ENCODE measurements at regions not wholly inside any gene's neighbourhood (a gene's known extent, or its start where the extent isn't known, plus 50 kb on each side); places are given as distances from the start of the nearest gene placed in this dataset.

DNA sequence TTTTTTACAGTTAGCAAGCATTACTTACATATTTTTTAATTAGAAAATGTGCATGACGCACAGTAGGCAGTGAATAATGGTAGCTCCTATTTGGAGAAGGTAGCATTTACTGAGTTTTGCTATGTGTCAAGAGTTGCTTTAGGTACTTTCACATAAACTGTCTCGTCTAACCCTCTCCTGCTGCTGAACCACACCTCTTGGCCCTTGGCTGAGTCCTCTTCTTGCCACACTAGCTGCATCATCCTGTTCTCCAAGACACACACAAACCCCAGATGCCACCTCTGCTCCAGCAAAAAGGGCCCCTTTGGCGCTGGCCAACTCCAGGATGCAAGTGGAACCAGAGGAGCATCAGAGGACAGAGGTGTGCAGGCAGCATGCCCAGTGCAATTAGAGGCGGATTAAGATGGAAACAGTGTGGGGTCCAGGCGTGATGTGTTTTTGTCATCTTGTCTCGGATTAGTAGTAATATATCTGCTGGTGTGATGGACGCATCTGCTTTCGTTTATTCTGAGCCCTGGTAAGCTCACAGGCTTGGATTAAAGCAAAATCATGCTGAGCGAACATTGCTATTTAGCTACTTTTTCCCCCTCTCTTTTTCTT is 367.0 kb upstream of the CADM1 start:
- peaks cover 2% of the 10 kb centered on the region for H3K27me3 ChIP-seq (ENCODE audit: control insufficient read depth, insufficient read depth, low read length)
- DNase-seq (ENCODE audit: low read depth, low spot score): no peak
- H3K27ac ChIP-seq (ENCODE audit: low read depth, low read length): no peak overlapping the region
- no peak overlapping the region for H3K4me3 ChIP-seq (ENCODE audit: low read depth, low read length)
- no peaks in the 10 kb centered on the region for H3K9me3 ChIP-seq (ENCODE audit: control insufficient read depth, insufficient read depth, low read length)
- CTCF ChIA-PET: no interaction called here
- TF ChIP-seq, protein P1, sequence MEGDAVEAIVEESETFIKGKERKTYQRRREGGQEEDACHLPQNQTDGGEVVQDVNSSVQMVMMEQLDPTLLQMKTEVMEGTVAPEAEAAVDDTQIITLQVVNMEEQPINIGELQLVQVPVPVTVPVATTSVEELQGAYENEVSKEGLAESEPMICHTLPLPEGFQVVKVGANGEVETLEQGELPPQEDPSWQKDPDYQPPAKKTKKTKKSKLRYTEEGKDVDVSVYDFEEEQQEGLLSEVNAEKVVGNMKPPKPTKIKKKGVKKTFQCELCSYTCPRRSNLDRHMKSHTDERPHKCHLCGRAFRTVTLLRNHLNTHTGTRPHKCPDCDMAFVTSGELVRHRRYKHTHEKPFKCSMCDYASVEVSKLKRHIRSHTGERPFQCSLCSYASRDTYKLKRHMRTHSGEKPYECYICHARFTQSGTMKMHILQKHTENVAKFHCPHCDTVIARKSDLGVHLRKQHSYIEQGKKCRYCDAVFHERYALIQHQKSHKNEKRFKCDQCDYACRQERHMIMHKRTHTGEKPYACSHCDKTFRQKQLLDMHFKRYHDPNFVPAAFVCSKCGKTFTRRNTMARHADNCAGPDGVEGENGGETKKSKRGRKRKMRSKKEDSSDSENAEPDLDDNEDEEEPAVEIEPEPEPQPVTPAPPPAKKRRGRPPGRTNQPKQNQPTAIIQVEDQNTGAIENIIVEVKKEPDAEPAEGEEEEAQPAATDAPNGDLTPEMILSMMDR (IDR thresholded peaks at IDR 0.05; ENCODE audit: low read depth, low read length): no peak
- POLR2A ChIA-PET: no interaction called here

DNA sequence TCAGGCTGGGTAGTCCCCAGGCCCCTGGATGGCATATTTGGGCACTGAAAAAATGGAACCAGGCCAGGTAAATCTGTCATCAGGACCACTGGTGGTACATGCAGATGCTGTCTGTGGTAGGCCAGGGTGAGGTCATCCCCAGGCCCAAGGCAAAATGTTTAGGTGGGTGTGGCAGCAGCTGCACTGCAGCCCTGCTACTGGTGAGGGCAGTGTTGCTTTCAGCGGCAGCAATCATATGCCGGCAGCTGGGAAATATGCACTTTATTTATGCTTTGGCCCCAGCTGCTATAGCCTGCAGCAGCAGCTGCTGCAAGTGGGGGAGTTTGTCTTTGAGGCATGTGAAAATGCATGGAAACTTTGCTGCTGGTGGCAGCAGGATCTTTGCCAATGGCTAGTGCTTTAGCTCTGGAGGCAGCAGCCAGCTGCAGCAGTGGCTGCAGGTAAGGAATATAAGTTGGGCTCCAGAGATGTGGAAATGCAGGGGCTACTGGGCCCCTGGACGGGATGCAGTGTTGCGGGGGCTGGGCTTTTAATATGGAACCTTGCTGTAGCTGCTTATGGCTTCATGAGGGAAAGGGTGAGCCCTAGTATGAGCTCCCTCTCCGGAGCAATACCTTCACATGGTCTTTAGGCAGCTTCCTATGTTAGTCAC is 365.7 kb upstream of the CADM1 start:
- CTCF ChIA-PET: interaction anchor here (0.7 to 1.2 kb wide), 3 partner anchors 14 to 339 kb away, joined by 3 read pairs; no protein-coding TSS in a partner anchor
- Histone ChIP-seq H3K27me3 (ENCODE audit: control insufficient read depth, insufficient read depth, low read length) (peaks cover 2% of the 10 kb centered on the region), H3K9me3 (ENCODE audit: control insufficient read depth, insufficient read depth, low read length) (no peaks in the 10 kb centered on the region), H3K4me3 (ENCODE audit: low read depth, low read length) (no peak overlapping the region), H3K27ac (ENCODE audit: low read depth, low read length) (no peak overlapping the region)
- peak; percentile 20 for DNase-seq (ENCODE audit: low read depth, low spot score)
- TF ChIP-seq, protein P1 (IDR thresholded peaks at IDR 0.05; ENCODE audit: low read depth, low read length): peak; percentile 82
- POLR2A ChIA-PET: no interaction called here

DNA sequence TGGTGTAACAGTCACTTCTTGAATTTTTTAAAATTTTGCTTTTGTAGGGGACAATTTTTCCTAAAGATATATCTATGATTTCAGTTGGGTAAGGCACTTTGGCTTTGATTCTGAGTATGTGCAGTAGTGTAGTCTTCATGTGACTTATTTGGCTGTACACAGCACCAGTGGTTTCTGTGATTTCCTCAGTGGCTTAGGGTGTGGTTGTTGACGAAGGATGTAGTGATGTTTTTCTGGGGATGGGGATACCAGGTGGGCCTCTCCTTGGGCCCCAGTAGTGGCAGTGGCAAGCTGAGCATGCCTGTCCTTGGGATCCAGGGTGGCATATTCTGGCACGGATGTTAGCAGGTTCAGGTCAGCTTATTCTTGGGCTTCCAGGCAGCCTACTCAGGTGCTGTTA is 364.9 kb upstream of the CADM1 start:
- H3K4me3 ChIP-seq (ENCODE audit: low read depth, low read length): no peak overlapping the region
- no peaks in the 10 kb centered on the region for H3K9me3 ChIP-seq (ENCODE audit: control insufficient read depth, insufficient read depth, low read length)
- CTCF ChIA-PET: interaction anchor here (0.6 to 1.2 kb wide), 3 partner anchors 365 to 544 kb away, joined by 3 to 5 read pairs (median 3); partner anchors contain the start of gene CADM1
- H3K27ac ChIP-seq (ENCODE audit: low read depth, low read length): no peak overlapping the region
- POLR2A ChIA-PET: no interaction called here
- DNase-seq (ENCODE audit: low read depth, low spot score): no peak
- TF ChIP-seq, protein P1 (IDR thresholded peaks at IDR 0.05; ENCODE audit: low read depth, low read length): no peak
- peaks cover 2% of the 10 kb centered on the region for H3K27me3 ChIP-seq (ENCODE audit: control insufficient read depth, insufficient read depth, low read length)

GRCh38 chr11:115860246-115860645 is 356.0 kb upstream of the CADM1 start:
- DNase-seq (ENCODE audit: low read depth, low spot score): no peak
- Histone ChIP-seq H3K4me3 (ENCODE audit: low read depth, low read length) (no peak overlapping the region), H3K27ac (ENCODE audit: low read depth, low read length) (no peak overlapping the region), H3K27me3 (ENCODE audit: control insufficient read depth, insufficient read depth, low read length) (no peaks in the 10 kb centered on the region), H3K9me3 (ENCODE audit: control insufficient read depth, insufficient read depth, low read length) (no peaks in the 10 kb centered on the region; the same call in 1 of the 2 replicates)
- ChIA-PET POLR2A (no interaction called here), CTCF (no interaction called here)
- TF ChIP-seq, protein P1 (IDR thresholded peaks at IDR 0.05; ENCODE audit: low read depth, low read length): no peak

- Histone ChIP-seq H3K9me3 (ENCODE audit: control insufficient read depth, insufficient read depth, low read length) (no peaks in the 10 kb centered on the region), H3K27me3 (ENCODE audit: control insufficient read depth, insufficient read depth, low read length) (no peaks in the 10 kb centered on the region), H3K4me3 (ENCODE audit: low read depth, low read length) (no peak overlapping the region), H3K27ac (ENCODE audit: low read depth, low read length) (no peak overlapping the region)
- DNase-seq (ENCODE audit: low read depth, low spot score): no peak
- ChIA-PET POLR2A (no interaction called here), CTCF (no interaction called here)
- TF ChIP-seq, protein P1 (IDR thresholded peaks at IDR 0.05; ENCODE audit: low read depth, low read length): no peak
Measured at GRCh38 chr11:115848611-115849010, 344.4 kb upstream of the CADM1 start.
